HG02623 (cell line): ENCODE measurements at regions not wholly inside any gene's neighbourhood (a gene's known extent, or its start where the extent isn't known, plus 50 kb on each side); places are given as distances from the start of the nearest gene placed in this dataset.

Experiments used
- ATAC-seq: cut with Tn5 transposase; IDR thresholded peaks from one replicate; pipeline ENCODE4 v1.9.1; 2021; ENCODE audit warnings: moderate library complexity; ENCODE audit not compliant: unreplicated experiment

DNA sequence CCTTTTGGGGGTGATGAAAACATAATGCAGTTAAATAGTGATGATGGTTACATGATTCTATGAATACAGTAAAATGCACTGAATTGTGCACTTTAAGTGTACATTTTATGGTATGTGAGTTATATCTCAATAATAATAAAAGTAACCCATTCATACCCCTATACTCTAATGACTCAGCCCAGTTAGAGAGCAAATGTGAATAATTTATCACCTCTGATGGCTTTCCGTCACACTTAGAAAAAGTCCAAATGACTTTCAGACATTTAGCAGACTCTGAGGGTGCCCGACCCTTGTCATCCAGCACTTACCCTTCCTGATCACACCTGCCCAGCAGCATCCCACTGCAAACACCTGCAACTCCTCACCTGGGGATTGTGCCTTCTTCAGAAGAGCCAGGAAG lies 148.1 kb upstream of the MAF start:
- no peak for ATAC-seq

DNA sequence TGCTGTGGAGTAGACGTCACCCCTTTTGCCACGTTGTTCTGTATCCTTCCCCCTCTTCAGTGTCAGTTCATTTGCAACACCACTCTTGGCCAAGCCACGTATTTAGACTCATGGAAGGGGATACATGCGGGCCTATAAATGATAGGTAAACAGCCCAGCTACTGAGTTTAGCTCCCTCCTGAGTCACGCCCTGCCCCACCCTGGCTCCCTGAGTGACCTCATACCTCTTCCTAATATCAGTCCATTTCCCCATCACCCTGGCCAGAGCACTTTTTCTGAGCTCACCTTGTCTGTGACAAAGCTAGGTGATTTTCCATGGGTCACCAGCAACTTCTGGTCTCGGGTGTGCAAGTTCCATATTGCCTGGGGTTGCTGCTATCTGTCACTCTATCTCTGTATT lies 147.2 kb upstream of the MAF start:
- no peak for ATAC-seq

DNA sequence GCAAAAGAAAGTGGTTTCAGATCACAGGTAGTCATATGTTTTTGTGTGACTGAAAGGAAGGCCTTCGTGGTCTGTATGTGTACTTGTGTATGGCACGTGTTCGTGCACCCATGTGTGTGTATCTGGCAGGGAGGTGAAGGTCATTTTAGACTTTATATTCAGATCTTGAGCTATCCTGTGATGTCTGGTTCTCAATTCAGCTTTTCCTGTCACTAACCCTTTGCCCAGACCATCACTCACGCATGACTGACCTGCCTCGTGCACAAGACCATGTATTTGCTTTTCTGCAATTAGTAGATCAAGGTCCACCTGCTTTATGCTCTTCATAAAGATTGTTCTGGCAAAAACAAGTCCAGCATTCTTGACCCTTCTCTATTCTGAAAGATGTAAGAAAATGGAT lies 139.7 kb upstream of the MAF start:
- ATAC-seq = no peak

DNA sequence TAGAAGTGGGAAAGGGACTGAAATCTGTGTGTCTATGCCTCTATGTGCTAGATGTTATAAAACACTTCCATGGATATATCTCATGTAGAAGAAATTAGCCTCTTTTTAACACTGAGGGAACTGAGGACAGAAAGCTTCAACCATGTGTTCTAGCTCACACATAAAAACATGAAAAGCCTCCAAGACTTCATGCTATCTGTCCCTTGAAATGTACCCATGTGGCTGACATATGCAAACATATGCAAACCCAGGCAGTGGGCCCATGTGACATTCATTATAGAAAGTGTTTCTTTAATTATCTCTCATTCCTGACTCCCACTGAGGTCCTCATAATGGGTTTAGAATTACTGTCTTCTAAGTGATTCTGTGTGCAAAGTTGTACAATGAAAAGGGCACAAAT lies 134.7 kb upstream of the MAF start:
- ATAC-seq = no peak

DNA sequence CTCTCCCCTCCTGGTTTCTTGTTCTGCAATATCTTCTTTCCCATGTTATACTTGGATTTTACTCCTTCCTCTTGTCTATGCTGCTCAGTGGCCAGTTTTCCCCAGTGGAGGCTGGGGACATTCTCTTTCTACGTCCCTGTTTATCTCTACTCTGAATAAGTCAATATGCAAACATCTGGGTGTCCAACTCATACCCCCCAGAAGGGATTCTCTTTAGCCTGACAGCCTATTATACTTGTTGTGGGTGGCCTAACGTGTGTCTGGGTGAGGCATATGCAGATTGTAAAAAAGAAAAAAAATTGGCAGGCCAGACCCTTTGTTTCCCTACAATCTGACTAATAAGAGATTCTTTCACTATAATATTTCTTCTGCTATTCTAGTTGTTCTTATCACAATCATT lies 134.2 kb upstream of the MAF start:
- no peak for ATAC-seq

DNA sequence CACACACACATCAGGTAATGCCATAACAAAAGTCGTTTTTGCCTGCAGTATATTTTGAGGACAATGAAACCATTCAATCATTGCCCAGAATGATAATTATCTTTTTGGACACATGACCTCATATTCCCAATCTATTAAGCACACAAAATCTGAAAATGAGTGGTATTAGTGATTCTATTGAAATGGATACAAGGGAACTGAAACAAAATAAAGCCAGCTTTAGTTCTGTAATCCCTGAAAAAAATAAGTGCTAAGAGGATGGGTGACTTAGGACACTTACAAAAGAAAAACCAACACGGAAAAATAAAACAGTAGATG lies 128.3 kb upstream of the MAF start:
- no peak for ATAC-seq

DNA sequence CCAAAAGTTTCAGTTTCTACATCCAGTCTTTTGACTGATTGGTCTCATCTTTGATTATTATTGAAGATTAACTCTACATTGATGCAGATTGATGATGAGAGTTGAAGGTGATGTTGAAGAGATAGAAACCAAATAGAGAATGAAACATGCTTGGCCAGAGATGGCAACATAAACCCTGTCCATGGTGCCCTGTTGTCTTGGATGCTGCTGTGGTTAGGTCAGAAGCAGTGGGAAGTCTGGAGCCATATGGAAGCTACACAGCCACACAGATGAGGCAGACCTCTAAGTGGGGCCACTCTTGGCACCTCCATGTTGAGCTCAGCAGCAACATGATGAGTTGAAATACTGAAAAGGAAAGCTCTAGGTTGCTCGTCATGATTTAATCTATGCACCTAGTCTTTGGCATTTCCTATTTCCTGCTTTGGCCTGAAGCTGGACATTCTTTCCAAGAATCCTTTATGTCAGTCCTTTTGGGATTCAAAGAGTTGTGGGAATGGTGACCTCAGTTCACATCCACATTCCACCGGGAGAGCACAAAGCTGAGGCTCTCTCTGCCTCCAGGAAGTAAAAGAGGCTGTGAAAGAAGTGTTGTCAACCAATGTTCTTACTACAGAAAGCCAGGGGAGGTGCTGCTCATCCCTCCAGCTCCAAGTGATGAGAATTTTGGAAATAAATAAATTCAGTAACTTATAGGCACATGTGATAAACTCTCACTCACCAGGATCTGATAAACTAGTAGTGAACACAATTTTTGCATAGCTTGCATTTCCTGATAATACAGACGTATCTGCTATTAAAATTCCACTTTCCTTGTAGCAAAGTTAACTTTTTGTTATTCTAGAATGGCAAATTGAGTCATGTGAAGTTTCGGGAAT lies 127.7 kb upstream of the MAF start:
- no peak for ATAC-seq

DNA sequence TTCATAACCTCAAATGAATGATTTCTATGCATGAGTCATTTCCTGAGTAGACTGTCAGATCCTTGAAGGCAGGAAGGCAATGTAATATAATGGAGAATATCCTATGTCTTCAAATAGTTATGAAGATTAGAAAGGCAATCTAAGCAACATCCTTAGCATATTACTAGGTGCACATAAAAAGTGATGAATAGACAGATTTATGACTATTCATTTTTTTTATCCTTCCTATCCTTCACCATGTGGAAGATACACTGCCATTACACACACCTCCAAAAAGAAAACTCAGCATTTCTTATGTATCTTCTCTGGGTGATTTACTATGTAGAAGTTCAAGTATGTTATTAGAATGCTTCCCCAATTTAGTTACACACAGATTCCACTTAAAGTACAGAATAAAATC lies 126.4 kb upstream of the MAF start:
- ATAC-seq = no peak

DNA sequence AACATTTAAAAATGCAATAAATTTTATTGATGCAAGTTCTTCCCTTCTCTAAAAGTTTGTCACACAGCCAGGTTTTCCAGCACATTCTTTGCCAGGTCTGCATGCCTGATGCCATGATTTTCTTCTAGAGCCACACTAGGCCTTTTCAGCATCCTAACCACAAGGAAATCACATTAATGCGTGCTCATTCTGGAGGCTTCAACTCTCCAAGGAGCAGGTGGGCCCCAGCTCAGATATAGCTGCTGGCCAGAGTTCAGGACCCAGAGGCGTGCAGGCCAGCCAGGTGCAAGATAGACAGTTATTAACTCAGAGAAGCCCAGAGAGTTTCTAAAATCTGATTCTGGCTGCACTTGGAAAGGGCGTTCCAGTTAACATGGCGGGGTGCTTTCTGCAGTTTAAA lies 124.5 kb upstream of the MAF start:
- ATAC-seq = no peak

DNA sequence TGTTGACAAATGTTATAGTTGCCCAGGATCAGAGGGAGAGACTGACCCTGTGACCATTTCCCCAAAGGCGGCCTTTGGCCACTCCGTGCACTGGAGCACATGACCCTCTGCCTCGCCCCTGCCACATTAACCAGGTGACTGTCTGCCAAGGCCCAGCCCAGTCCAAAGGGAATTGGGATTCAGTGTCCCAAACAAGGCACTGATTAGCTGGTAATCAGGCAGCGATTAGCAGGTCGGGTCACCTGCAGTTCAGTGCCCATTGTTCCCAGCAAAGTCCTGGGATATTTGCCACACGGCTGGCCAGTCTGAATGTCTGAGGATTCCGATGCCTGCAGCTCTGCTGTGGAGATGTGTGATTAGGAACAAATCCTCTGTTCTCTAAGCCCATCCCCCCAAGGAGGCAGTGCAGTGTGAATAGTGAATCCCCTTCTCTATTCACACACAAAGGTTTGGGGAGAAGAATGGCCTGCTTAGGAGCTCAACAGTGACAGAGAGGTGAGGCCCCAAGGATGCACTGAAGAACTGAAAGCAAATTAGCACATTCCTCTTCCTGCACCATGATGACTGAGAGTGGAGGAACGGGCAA lies 123.1 kb upstream of the MAF start:
- ATAC-seq = no peak

DNA sequence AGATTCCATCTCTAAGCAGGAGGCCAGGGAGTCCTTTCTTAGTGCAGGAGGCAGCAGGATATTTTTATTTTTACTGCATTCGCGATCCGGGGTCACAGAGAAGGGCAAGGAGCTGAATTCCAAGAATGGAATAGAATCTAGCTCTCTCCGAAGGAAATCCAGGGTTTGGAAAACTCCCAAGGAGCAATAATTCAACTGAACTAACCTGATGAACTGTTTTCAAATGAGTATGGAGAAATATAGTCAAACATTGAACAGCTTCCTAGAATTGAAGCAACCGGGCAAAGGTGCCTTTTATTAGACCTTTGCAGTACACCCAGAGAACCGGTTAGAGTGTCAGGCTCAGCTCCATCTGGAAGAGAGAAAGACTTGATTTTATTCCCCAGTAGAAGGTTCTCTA lies 120.7 kb upstream of the MAF start:
- ATAC-seq = no peak

DNA sequence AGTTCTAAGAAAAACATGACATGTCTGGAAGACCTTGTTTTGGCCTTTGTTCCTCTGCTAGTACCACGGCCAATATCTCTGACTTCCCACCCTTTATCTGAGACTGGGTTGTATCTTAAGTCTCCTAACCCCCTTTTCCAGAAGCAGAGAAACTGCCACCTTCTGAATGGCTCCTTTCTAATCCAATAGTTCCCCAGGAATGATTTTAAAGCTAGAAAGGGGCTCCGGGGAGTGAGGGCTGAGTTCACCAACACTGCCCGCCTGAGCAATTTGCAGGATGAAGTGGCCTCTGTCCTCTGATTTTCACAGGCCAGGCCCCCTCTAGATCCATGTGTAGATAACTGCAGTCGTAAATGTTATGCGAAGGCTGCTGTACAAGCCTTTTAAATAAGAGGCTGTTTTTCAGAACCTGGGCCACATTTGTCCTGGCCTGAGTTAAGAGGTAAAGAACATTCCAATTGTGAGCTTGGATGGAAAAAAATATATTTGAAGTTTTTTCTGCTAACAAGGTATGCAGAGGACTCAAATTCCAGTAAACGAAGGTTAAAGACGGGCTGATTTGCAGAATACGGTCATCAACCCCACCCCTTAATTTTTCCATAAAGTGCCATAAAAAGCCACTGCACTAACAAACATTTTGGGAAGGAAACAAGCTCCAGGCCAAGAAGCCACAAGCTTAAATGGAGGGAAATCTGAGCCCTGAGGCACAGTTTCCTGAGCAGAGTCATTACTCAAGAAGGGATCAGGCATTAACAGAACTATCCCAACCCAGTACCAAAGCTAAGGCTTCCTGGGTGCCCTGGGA lies 117.0 kb upstream of the MAF start:
- ATAC-seq = no peak

DNA sequence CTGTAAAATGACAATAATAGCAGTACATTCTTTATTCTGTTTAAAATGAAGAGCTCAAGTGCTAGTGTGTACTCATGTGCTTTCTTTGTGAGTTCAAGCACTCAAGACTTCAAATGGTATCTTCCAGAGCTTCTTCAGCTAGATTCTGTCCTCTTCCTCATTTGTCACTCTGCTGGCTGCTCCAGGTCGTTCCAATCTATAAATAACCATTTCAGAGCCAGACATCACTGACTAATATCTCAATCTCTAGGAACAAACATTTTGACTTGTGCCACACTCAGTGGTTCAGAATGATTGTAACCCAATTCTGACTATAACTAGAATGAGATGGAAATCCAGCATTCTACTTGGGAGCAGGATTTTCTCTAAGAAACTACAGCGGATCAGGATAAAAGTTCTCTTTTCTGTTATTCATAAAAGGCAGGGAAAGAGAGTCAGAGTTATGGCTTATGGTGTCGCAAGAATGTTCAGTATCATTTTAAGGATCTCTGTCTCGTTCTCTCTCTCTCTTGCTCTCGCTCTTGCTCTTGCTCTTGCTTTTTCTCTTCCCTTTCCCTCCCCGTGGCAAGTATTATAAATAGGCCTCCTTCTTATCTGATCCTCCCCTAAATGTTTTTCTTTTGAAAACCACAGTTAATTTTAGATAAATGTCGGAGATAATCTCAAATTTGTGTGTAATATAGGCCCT lies 116.3 kb upstream of the MAF start:
- ATAC-seq = no peak

DNA sequence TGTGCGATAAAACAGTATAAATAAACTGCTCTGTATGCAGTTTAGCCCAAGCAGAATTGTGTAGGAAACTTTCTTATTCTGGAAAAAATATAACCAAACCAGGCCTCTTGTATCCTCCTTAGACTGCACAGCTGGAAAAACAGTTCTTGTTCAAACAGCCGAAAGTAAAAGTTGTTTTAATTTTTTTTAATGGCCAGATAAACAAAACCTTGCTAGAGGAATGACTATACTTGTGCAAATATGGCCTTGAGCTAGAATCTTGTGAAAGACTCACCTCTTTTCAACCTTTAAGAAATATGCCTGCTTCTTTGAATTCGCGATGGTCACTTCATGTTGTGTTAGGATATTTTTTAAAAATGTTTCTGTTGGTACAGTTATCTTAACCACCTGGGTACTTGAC lies 114.5 kb upstream of the MAF start:
- no peak for ATAC-seq

DNA sequence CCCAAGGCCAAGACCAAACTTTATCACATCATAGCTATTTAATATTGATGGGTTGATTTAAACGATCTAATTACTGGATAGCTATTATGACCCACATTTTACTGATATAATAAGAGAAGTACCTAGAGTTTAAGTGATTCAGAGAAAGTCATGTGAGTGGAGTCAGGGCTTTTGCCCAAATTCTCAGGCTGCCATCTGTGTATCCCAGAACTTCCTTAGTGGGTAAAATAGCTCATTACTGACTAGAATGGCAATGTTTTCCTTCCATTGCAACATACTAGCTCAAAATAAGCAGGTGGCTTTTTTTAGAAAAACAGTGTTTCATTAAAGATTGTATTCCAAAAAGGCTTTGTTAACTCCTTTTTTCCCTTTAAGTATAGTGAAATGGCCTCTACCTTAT lies 113.9 kb upstream of the MAF start:
- no peak for ATAC-seq

DNA sequence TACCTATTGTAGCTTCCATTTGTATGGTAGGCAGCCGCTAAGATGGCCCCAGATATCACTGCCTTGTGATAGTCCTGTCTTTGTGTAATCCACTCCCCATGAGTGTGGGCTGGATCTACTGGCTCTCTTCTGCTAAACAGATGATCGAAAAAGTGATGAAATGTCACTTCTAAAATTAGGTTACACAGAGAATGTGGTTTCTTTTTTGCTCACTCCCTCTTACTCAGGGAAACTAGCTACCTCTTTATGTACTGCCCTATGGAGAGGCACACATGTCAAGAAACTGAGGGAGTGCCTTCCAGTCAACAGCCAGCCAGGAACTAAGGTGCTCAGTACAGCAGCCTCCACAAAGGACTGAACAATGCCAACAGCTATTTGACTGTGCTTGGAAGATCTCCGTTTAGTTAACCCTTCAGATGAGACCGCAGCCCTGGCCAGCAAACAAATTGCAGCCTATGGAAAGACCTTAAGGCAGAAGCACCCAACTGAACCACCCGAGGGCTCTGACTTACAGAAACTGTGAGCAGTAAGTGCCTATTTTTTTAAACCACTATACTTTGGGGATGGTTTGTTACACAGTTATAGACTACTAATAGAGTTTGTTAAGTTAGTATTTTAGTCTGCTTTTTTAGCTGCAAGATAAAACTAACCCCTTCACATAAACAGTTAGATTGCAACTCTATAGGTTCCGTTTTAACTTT lies 113.2 kb upstream of the MAF start:
- no peak for ATAC-seq

DNA sequence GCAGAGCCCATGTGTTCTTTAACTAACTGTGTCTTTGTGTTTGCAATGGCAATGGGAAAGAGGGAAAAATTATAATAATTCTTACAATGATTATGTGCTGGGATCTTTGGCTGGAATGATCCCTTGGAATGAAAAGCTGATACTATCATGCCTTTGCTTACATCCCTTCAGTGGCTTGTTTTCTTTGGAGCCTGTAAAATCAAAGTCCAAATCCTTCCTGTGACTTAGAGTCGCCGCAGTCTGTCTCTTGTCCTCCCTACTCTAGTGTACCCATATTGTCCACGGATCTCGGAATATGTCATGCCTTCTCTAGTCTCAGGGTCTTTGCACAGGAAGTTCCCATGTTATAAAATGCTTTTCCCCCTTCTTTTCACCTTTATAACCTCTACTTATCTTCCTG lies 111.7 kb upstream of the MAF start:
- ATAC-seq = no peak

DNA sequence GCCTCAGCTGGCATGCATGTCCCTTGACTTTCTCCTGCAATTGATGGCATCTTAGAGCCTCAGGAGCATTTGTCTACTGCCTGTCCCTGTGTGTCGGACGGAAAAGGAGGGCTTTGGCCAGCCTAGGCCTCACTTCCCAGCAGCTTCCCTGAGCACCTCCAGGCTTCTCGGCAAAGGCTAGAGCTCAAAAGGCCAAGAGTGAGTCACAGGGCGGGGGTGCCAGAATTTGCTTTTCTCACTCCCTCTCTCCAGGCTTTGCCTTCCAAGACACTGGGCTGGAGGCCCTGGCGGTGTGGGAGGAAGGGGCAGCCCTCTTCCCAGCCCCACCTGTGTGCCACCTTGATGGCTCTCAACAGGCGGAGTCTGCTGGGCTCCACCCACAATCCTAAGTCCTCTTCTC lies 107.3 kb upstream of the MAF start:
- ATAC-seq = no peak

DNA sequence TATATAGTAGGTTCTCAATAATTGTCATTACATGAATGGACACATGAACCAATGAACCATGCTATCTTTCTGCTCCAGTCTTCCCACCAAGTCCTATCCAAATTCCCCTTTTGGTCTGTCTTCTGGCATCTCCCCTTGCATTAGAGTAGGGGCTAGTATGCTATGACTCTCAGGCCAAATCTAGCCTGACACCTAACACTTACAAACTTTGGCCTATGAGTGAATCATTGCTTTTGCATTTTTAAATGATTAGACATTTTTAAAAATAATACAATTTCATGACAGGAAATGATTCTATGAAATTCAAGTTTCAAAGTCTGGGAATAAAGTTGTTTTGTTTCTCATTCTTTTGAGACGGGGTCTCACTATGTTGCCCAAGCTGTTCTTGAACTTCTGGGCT lies 102.5 kb upstream of the MAF start:
- ATAC-seq = no peak

DNA sequence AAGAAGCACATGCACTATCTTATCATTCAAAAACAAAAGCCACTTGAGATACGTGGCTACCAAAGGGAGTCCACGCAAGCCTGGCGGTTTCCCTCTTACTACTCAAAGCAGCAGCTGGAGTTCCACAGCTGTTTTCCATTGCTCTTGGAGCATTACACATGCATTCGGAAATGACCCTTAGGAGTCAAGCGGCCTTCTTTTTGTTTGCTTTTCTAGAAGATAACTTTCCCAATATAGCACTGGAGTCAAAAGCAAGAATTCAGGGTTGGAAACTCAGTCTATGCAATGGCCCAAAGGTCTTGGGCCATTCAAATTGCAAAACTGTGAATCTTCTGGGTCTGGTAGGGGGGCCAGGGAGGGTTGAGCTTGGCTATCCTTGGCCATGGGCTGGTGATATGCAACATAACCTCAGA lies 97.8 kb upstream of the MAF start:
- no peak for ATAC-seq

DNA sequence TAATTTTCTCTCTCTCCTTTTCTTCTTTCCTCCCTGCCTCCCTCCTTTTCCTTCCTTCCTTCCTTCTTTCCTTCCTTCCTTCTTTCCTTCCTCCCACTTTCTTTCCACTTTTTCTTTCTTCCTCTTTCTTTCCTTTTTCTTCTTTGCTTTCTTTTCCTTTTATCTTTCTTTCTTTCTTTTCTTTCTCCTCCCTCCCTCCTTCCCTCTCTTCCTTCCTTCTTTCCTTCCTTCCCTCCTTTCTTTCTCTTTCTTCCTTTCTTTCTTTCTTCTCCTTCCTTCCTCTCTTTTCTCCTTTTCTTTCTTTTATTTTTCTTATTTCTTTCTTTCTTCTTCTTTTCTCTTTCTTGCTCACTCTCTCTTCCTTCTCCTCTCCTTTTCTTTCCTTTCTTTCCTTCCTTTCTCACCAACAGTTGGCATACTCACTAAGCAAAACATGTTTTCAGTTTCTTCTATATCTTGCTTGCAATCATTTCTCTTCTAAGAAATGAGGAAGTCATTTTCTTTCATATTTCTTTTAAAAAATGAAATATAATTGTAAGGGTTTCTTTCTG lies 97.1 kb upstream of the MAF start:
- ATAC-seq = no peak
